ENCODE measurements at regions not wholly inside any gene's neighbourhood (a gene's known extent, or its start where the extent isn't known, plus 50 kb on each side); places are given as distances from the start of the nearest gene placed in this dataset.
A peak's percentile ranks its signal among the peaks of the same experiment; 100 is the strongest.

GRCh38 chr18:11512096-11513025, 97.0 kb upstream of the SLC35G4 start:
- H3K27me3 ChIP-seq (ENCODE audit: control insufficient read depth in 1 of 2, insufficient read depth in 2 of 2, low read length in 2 of 2), result no peaks in the 10 kb centered on the region
- no peak overlapping the region for H3K4me3 ChIP-seq (replicated peaks in 1 of 3; ENCODE audit: insufficient read depth in 1 of 3, low read depth in 2 of 3, low read length in 3 of 3)
- no peaks in the 10 kb centered on the region for H3K9me3 ChIP-seq (ENCODE audit: low read length)
- no peaks in the 10 kb centered on the region for H4K20me1 ChIP-seq (ENCODE audit: insufficient read depth, low read length)
- ATAC-seq (peak; percentile 91), DNase-seq (ENCODE audit: low spot score) (peak; percentile 68), FAIRE-seq (peak; percentile 18)
- H3K4me2 ChIP-seq (ENCODE audit: low read depth, low read length), result no peak overlapping the region
- H3K36me3 ChIP-seq (replicated peaks in 1 of 2; ENCODE audit: control insufficient read depth in 1 of 2, insufficient read depth in 2 of 2, low read length in 2 of 2), result no peaks in the 10 kb centered on the region
- H3K27ac ChIP-seq (ENCODE audit: extremely low read length, insufficient read depth, low read length), result no peak overlapping the region
- H3K79me2 ChIP-seq (ENCODE audit: insufficient read depth, low read length), result no peaks in the 10 kb centered on the region
- WGBS (ENCODE audit: low lambda C conversion rate), result 52% methylated on average over 8 of the region's 8 CpGs
- BruUV-seq (replicated peaks), result no TSS peak
- in situ Hi-C loops (cut with HindIII; ENCODE audit: extremely low pct_ligation_motif_present, low pct_unique_long_range_greater_than_20kb), result loop anchor here (5.0 to 10.0 kb wide), 2 partner anchors 48 to 200 kb away; no protein-coding TSS in a partner anchor
- POLR2A ChIA-PET, result no interaction called here
- intact Hi-C loops (cut with micrococcal nuclease; ENCODE audit: unreplicated experiment), result loop anchor here (1.0 to 2.0 kb wide), 2 partner anchors 202 to 726 kb away; no protein-coding TSS in a partner anchor
- H2AFZ ChIP-seq (ENCODE audit: low read length), result no peak overlapping the region
- H3K9ac ChIP-seq (ENCODE audit: insufficient read depth, low read depth, low read length), result no peak overlapping the region
- CTCF ChIA-PET (ENCODE audit: low intra/inter-chr PET ratio, low total read pairs), result interaction anchor here (1.4 to 1.9 kb wide), 2 partner anchors 49 to 202 kb away, joined by 3 to 15 read pairs; no protein-coding TSS in a partner anchor
- peaks cover 27% of the 10 kb centered on the region for H3K4me1 ChIP-seq (ENCODE audit: insufficient read depth, low read length)
- TF ChIP-seq ZFP36 (IDR thresholded peaks at IDR 0.05; ENCODE audit: borderline replicate concordance, low read depth, low read length, partially characterized antibody) (peak; percentile 37), ZNF160 (CRISPR knock-in tag; IDR thresholded peaks at IDR 0.05) (no peak), RXRA (CRISPR knock-in tag; IDR thresholded peaks at IDR 0.05) (no peak), ZNF639 (CRISPR knock-in tag; conservative IDR thresholded peaks at IDR 0.05) (no peak), ZNF205 (CRISPR knock-in tag; IDR thresholded peaks at IDR 0.05) (peak; percentile 67; the same call in 1 of the 2 replicates), AGO2 (optimal IDR thresholded peaks at IDR 0.05; ENCODE audit: low read depth, low read length) (no peak), PCBP2 (optimal IDR thresholded peaks at IDR 0.05; ENCODE audit: low read depth, low read length, poor library complexity, severe bottlenecking) (no peak), JARID2 (CRISPR knock-in tag; IDR thresholded peaks at IDR 0.05; ENCODE audit: insufficient replicate concordance) (no peak), MAFF (IDR thresholded peaks at IDR 0.05; ENCODE audit: low read depth, low read length) (peak; percentile 37; the same call in 1 of the 2 replicates), TEAD3 (CRISPR knock-in tag; optimal IDR thresholded peaks at IDR 0.05; ENCODE audit: borderline replicate concordance) (peak; percentile 45), ZNF256 (CRISPR knock-in tag; conservative IDR thresholded peaks at IDR 0.05) (no peak), STAG1 (CRISPR knock-in tag; IDR thresholded peaks at IDR 0.05) (peak; percentile 96), RARG (CRISPR knock-in tag; IDR thresholded peaks at IDR 0.05; ENCODE audit: low read depth) (no peak), ZNF34 (CRISPR knock-in tag; IDR thresholded peaks at IDR 0.05; ENCODE audit: borderline replicate concordance) (no peak), CSRNP2 (CRISPR knock-in tag; conservative IDR thresholded peaks at IDR 0.05; ENCODE audit: low read depth) (no peak), CTCF (CRISPR knock-in tag; IDR thresholded peaks at IDR 0.05) (peak; percentile 85), RAD21 (CRISPR knock-in tag; IDR thresholded peaks at IDR 0.05) (peak; percentile 87), MBD4 (IDR thresholded peaks at IDR 0.05; ENCODE audit: borderline replicate concordance, low read length) (no peak), ZKSCAN8 (CRISPR knock-in tag; IDR thresholded peaks at IDR 0.05; ENCODE audit: borderline replicate concordance) (peak; percentile 29; the same call in 1 of the 2 replicates), KAT8 (CRISPR knock-in tag; IDR thresholded peaks at IDR 0.05) (0 out of 2 replicates have a peak, but pooled peaks have one; percentile 15)
